T-helper 1 cell (primary cell): ENCODE measurements at regions not wholly inside any gene's neighbourhood (a gene's known extent, or its start where the extent isn't known, plus 50 kb on each side); places are given as distances from the start of the nearest gene placed in this dataset.

ENCODE experiments used
- DNase-seq, 5 donors: peaks; one replicate each; pipeline ENCODE4 v3.0.0-alpha.2; 2012 to 2020

GRCh38 chr7:124130-124949 lies 68.0 kb upstream of the FAM20C start:
- no peak for DNase-seq

GRCh38 chr7:125061-125475 lies 67.3 kb upstream of the FAM20C start:
- no peak for DNase-seq

GRCh38 chr7:125661-126060 lies 66.7 kb upstream of the FAM20C start:
- no peak for DNase-seq

- no peak for DNase-seq
Measured at GRCh38 chr7:126368-126767, 66.0 kb upstream of the FAM20C start.

- no peak for DNase-seq
Measured at GRCh38 chr7:127064-127598, 65.2 kb upstream of the FAM20C start.

- no peak for DNase-seq
Measured at GRCh38 chr7:128171-129080, 63.9 kb upstream of the FAM20C start.

GRCh38 chr7:129366-130221 lies 62.8 kb upstream of the FAM20C start:
- no peak for DNase-seq

GRCh38 chr7:130222-130572 lies 62.2 kb upstream of the FAM20C start:
- DNase-seq = no peak

GRCh38 chr7:130875-131780 lies 61.2 kb upstream of the FAM20C start:
- DNase-seq = no peak

GRCh38 chr7:131781-132482 lies 60.4 kb upstream of the FAM20C start:
- DNase-seq = no peak

GRCh38 chr7:132899-133298 lies 59.5 kb upstream of the FAM20C start:
- no peak for DNase-seq

- no peak for DNase-seq
Measured at GRCh38 chr7:133470-133869, 58.9 kb upstream of the FAM20C start.

GRCh38 chr7:134029-134428 lies 58.3 kb upstream of the FAM20C start:
- DNase-seq = no peak

GRCh38 chr7:134561-135256 lies 57.7 kb upstream of the FAM20C start:
- DNase-seq = no peak

GRCh38 chr7:135257-135653 lies 57.1 kb upstream of the FAM20C start:
- no peak for DNase-seq

- DNase-seq = no peak
Measured at GRCh38 chr7:135731-136645, 56.4 kb upstream of the FAM20C start.

- no peak for DNase-seq
Measured at GRCh38 chr7:137094-137891, 55.1 kb upstream of the FAM20C start.

GRCh38 chr7:139131-139530 lies 53.2 kb upstream of the FAM20C start:
- DNase-seq = no peak
